HG02884 (cell line): ENCODE measurements at regions not wholly inside any gene's neighbourhood (a gene's known extent, or its start where the extent isn't known, plus 50 kb on each side); places are given as distances from the start of the nearest gene placed in this dataset.
"Not testable (repeated sequence)": the region's sequence is repeated elsewhere in the genome, so short reads cannot be mapped to it uniquely, and the experiment has no call there.

Source experiments
- ATAC-seq: cut with Tn5 transposase; IDR thresholded peaks from one replicate; pipeline ENCODE4 v1.9.1; 2021; ENCODE audit warnings: mild to moderate bottlenecking, moderate library complexity; ENCODE audit not compliant: unreplicated experiment

DNA sequence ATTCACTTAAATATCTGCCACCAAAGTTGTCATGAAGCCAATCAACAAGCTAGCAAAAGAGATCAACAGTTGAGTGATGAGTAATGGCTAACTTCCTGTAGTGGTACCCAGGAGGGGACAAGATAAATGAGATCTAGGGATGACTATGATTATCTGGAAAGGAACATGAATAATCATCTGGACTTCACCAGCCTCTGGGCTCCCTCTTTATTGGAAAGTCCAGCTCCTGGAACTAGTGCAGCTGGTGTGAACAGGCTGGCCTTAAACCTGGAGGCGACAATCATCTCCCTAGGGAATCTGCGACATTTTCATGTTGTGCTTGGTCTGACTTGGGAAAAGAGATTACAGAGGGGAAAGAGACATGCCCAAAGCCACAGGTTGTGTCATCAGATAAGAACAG, 518.6 kb downstream of the GRIN2A start:
- ATAC-seq = no peak

DNA sequence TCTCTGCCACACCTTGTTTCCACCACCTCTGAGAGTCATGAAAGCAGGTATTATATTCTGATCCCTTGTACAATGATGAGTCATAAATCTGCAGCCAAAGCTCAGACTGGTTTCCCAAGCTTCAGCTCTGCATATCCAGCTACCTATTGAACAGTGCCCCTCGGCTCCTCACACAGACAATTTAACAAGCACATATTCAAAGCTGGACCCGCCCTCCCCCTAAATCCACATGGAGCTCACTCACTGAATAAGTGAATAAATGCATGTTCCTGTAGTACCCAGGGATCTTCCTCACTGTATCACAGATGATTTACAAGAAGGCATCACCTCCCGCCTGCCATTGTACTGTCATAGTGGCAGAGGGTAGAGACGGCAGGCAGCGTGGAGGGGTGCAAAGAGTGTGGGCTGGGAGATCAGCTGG, 516.4 kb downstream of the GRIN2A start:
- no peak for ATAC-seq

DNA sequence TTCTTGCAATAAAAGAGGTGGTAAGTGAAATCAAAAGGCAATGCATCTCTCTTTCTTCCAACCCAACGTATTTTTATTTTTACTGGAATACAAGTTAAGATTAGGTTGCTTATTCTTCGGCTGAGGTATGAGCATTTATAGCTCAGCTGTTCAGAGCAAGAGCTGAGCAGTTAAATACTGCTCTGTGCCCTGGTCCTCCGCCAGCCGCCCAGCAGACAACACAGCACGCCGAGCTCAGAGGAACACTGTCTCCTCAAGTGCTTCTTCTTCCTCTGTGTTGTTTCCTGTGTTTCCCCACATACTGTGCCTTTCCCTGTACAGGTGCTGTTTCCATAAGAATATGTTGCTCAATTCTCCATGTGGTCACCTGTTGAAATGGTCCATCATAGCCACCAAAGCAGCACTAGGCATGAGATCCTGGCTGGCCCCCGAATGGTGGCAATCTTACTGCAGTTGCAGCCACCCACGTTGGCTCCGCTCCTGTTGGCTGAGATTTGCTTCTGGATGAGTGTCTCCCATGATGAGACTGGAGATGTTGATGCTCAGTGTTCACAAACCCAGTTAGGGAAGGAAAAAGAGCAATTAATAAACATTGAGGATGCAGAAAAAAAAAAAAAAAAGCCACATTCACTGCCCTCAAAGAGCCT, 515.3 kb downstream of the GRIN2A start:
- no peak for ATAC-seq

DNA sequence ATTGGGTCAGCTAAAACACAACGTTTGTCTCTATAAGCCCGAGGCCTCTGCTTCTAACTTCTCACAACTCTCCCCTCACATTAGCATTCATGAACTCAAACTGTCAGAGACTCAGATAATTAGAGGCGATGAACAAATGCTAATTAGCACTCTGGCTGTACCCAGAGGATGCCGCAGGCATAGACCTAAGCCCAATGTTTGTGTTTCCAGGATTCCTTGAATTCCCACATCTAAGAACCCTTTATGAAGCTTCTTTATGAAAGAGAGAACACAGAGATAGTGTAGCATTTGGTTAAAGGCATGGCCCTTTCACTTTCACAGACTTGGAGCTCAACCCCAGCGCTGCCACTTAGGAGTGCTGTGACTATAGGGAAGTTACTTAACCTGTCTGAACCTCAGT, 512.2 kb downstream of the GRIN2A start:
- ATAC-seq = no peak

DNA sequence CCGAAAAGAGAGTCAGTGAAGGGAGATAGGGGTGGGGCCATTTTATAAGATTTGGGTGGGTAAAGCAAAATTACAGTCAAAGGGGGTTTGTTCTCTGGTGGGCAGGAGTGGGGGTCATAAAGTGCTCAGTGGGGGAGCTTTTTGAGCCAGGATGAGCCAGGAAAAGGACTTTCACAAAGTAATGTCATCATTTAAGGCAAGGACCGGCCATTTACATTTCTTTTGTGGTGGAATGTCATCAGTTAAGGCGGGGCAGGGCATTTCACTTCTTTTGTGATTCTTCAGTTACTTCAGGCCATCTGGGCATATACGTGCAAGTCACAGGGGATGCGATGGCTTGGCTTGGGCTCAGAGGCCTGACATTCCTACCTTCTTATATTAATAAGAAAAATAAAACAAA, 511.6 kb downstream of the GRIN2A start:
- not testable (repeated sequence) for ATAC-seq

DNA sequence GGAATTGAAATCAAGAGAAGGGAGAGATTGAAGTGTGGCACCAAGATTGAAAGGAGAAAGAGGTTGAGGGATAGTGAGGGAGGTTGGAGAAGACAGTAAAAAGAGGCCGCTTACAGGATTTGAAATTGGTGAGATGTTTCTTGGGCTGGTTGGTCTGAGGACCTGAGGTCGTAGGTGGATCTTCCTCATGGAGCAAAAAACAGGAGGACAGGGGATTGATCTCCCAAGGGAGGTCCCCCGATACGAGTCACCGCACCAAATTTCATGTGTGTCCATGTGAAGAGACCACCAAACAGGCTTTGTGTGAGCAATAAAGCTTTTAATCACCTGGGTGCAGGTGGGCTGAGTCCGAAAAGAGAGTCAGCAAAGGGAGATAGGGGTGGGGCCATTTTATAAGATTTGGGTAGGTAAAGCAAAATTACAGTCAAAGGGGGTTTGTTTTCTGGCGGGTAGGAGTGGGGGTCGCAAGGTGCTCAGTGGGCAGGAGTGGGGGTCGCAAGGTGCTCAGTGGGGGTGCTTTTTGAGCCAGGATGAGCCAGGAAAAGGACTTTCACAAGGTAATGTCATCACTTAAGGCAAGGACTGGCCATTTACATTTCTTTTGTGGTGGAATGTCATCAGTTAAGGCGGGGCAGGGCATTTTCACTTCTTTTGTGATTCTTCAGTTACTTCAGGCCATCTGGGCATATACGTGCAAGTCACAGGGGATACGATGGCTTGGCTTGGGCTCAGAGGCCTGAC, 505.5 kb downstream of the GRIN2A start:
- not testable (repeated sequence) for ATAC-seq

DNA sequence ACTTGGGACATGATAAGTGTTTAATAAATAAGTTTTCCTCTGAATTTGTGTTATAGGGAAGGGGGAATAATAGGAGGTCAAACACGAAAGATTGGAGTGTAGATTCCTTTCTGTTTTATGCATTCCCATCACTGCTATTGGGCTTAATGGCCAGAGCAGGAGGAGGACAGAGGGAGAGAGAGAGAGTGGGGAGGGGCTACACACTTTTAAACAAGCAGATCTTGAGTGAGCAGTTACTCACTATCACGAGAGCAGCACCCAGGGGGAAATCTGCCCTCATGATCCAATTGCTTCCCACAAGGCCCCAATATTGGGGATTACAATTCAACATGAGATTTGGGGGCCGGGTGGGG, 505.0 kb downstream of the GRIN2A start:
- no peak for ATAC-seq

GRCh38 chr16:9679213-9679767, 502.9 kb downstream of the GRIN2A start:
- ATAC-seq = no peak

- ATAC-seq = no peak
Observed at GRCh38 chr16:9680019-9680655, 502.1 kb downstream of the GRIN2A start.

GRCh38 chr16:9680968-9681367, 501.3 kb downstream of the GRIN2A start:
- ATAC-seq = no peak

- no peak for ATAC-seq
Observed at GRCh38 chr16:9681508-9681907, 500.7 kb downstream of the GRIN2A start.

DNA sequence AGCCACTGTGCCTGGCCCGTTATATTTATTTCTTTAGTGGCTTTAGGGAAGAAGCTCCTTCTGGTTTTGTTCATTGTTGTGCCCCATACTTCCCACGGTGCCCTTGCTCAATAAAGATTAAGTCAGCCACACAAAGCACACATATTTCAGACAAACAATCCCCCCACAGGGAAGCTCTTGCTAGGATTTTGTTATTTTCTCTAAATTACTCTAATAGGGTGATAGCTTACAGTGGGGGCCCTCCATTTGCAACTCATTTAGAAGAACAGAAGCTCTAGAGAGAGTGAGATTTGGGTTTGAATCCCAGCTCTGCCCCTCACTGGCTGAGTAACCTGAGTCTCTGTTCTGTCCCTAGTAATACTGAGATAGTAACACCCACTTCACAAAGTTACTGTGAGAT, 499.9 kb downstream of the GRIN2A start:
- ATAC-seq = no peak

DNA sequence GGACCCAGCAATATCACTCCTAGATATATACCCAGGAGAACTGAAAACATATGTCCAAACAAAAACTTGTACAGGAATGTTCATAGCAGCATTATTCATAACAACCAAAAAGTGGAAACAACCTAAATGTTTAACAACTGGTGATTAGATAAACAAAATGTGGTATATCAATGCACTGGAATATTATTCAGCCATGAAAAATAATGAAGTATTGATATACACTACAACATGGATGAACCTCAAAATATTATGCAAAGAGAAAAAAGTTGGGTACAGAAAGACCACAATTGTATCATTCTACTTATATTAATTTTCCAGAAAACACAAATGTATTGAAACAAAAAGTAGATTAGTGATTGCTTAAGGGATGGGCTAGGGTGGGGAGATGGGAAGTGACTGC, 498.6 kb downstream of the GRIN2A start:
- no peak for ATAC-seq

GRCh38 chr16:9687737-9688319, 494.4 kb downstream of the GRIN2A start:
- ATAC-seq = no peak

- ATAC-seq = no peak
Observed at GRCh38 chr16:9689597-9689996, 492.6 kb downstream of the GRIN2A start.

GRCh38 chr16:9695152-9695551, 487.1 kb downstream of the GRIN2A start:
- ATAC-seq = no peak
